ENCODE measurements at regions not wholly inside any gene's neighbourhood (a gene's known extent, or its start where the extent isn't known, plus 50 kb on each side); places are given as distances from the start of the nearest gene placed in this dataset.

- TF ChIP-seq REST (IDR thresholded peaks at IDR 0.05; ENCODE audit: insufficient replicate concordance, low read depth) (no peak), CTCF (IDR thresholded peaks at IDR 0.05; ENCODE audit: insufficient read depth, low read length) (no peak), POLR2AphosphoS5 (IDR thresholded peaks at IDR 0.05; ENCODE audit: low read depth) (no peak)
These were observed 1193.4 kb downstream of the CDH11 start for GRCh38 chr16:63928421-63928820.

All from HL-60 (cell line).